ENCODE measurements at regions not wholly inside any gene's neighbourhood (a gene's known extent, or its start where the extent isn't known, plus 50 kb on each side); places are given as distances from the start of the nearest gene placed in this dataset.
"Not testable (repeated sequence)": the region's sequence is repeated elsewhere in the genome, so short reads cannot be mapped to it uniquely, and the experiment has no call there.

DNA sequence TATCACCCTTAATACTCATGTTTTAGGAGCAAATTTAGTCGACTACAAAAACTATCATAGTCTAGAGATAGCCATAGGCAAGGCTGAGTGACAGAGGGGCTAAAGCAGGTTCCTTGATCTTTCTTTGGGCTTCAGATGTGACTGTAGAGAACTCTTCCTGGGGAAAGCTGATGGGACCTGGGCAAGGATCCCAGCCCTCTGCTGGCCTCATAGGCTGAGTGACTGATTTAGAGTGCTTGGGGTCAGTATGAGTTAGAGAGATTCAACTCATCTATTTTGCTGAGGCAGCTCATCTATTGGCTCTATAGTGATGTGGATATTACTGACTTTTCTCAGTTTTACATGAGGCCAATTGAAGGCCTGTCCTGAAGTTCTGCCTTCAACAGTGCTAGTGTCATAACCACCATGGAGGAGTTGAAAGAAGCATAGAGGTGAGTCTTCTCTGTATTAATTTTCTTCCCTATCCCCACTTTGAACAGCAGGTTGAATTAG, 81.6 kb downstream of the SAMD9 start:
- no peak for TF ChIP-seq Cebpa-rat (IDR thresholded peaks at IDR 0.05)
- H3K27ac ChIP-seq: no peak overlapping the region

DNA sequence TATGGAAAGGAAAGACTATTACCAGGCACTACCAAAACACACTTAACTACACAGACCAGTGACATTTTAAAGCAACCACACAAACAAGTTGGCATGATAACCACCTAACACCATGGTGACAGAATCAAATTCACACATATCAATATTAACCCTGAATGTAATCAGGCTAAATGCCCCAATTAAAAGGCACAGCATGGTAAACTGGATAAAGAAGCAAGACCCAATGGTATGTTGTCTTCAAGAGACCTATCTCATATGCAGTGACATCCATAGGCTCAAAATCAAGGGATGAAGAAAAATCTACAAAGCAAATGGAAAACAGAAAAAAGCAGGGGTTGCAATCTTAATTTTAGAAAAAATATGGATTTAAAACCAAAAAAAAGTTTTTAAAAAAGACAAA, 86.0 kb downstream of the SAMD9 start:
- H3K9ac ChIP-seq: no peak overlapping the region
- no peak for TF ChIP-seq Cebpa-rat (IDR thresholded peaks at IDR 0.05)
- H3K36me3 ChIP-seq: no peaks in the 10 kb centered on the region
- peaks cover 28 to 39% (median 34%) of the 10 kb centered on the region in 11 experiments for H3K9me3 ChIP-seq (replicated peaks in 1 of 11)
- H3K4me2 ChIP-seq: no peak overlapping the region
- no peak overlapping the region for H3K4me3 ChIP-seq
- H4K20me1 ChIP-seq: no peaks in the 10 kb centered on the region
- no peak overlapping the region for H3K27ac ChIP-seq
- H3K4me1 ChIP-seq: no peaks in the 10 kb centered on the region
- H3K27me3 ChIP-seq: no peaks in the 10 kb centered on the region

More for the DNA sequence above, 81.6 kb downstream of the SAMD9 start:
- H3K9me3 ChIP-seq (replicated peaks in 1 of 11): peaks cover 14 to 21% (median 19%) of the 10 kb centered on the region in 11 experiments
- no peak overlapping the region for H3K4me2 ChIP-seq
- no peaks in the 10 kb centered on the region for H4K20me1 ChIP-seq
- no peaks in the 10 kb centered on the region for H3K27me3 ChIP-seq
- no peak overlapping the region for H3K9ac ChIP-seq
- H3K4me3 ChIP-seq: no peak overlapping the region
- H3K36me3 ChIP-seq: no peaks in the 10 kb centered on the region
- H3K4me1 ChIP-seq: peaks cover 0 to 10% (median 6%) of the 10 kb centered on the region in 10 experiments; a peak in 6 of 20 replicates

DNA sequence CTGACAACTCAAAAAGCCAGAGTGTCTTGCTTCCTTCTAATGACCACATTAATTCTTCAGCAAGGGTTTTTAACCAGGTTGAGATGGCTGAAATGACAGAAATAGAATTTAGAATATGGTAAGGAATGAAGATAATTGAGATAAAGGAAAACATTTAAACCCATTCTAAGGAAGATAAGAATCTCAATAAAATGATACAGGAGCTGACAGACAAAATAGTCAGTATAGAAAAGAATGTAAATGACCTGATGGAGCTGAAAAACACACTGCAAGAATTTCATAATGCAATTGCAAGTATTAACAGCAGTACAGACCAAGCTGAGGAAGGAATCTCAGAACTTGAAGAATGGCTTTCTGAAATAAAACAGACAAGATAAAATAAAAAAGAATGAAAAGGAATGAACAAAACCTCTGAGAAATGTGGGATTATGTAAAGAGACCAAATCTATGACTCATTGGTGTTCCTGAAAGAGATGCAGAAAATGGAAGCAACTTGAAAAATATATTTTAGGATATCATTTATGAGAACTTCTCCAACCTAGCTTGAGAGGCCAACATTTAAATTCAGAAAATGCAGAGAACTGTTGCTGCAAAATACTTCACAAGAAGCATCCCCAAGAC, 87.1 kb downstream of the SAMD9 start:
- Histone ChIP-seq H3K9me3 (replicated peaks in 1 of 11) (peaks cover 28 to 39% (median 34%) of the 10 kb centered on the region in 11 experiments), H4K20me1 (no peaks in the 10 kb centered on the region), H3K4me3 (no peak overlapping the region), H3K27ac (no peak overlapping the region), H3K27me3 (no peaks in the 10 kb centered on the region), H3K36me3 (no peaks in the 10 kb centered on the region), H3K4me1 (no peaks in the 10 kb centered on the region), H3K9ac (no peak overlapping the region), H3K4me2 (no peak overlapping the region)
- no peak for TF ChIP-seq Cebpa-rat (IDR thresholded peaks at IDR 0.05)

DNA sequence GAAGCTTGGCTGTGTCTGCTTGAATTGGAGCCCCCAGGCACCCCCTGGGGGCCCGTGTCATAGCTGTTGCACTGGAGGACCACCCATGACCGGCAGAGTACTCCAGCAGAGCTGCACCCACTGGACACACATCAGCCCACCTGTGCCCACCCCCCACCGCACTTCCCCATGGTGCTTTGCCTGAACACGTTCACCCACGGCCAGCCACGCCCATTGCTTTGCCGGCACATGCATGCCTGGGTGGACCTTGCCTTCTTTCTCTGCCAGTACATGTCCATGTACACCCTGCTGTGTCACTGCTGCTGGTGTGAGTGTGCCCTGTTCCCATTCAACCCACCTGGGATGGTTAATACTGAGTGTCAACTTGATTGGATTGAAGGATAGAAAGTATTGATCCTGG, 88.7 kb downstream of the SAMD9 start:
- Histone ChIP-seq H3K27me3 (no peaks in the 10 kb centered on the region), H4K20me1 (no peaks in the 10 kb centered on the region), H3K4me2 (no peak overlapping the region), H3K4me3 (no peak overlapping the region), H3K9ac (no peak overlapping the region), H3K9me3 (replicated peaks in 1 of 11) (peaks cover 28 to 39% (median 35%) of the 10 kb centered on the region in 11 experiments), H3K27ac (no peak overlapping the region), H3K4me1 (no peaks in the 10 kb centered on the region), H3K36me3 (no peaks in the 10 kb centered on the region)
- TF ChIP-seq Cebpa-rat (IDR thresholded peaks at IDR 0.05): no peak

DNA sequence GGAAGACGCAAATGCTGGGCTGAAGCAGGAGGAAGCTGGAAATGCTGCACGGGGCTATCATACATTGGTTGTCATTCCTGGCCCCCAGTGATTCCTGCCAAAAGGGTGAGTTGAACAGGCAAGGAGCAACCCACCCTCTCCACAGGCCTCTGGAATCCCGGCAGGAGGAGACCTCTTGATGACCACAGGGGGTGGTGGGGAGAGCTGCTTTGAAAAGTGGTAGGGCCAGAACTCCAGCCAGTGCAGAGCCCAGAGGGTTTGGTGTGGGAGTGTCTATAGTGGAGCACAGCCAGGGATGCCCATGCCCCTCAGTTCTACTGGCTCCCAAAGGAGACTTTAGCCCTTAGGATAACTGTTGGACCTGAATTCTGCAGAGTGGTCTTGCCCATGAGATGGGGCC, 89.2 kb downstream of the SAMD9 start:
- TF ChIP-seq Cebpa-rat (IDR thresholded peaks at IDR 0.05): no peak
- H3K27ac ChIP-seq: no peak overlapping the region

DNA sequence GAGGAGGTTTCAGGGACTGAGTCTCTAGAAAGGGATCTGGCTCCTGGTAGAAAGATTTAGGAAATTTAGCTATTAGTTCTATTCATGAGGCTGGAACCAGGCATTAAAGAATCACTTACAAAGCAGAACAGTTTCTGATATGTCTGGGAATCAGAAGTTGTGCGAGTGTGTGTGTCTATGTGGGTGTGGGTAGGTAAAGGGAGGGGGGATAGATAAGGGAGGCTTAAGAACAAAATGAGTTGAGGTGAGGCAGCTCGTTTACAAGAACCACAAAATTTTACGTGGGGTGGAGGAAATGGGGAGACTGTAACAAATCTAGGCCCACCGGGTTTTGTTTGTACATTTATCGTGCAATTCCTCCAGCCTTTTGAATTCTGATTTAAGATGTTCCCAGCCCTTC, 90.7 kb downstream of the SAMD9 start:
- Histone ChIP-seq H4K20me1 (no peaks in the 10 kb centered on the region), H3K27me3 (no peaks in the 10 kb centered on the region), H3K36me3 (no peaks in the 10 kb centered on the region), H3K4me2 (no peak overlapping the region), H3K27ac (no peak overlapping the region), H3K4me1 (no peaks in the 10 kb centered on the region), H3K9me3 (replicated peaks in 1 of 11) (peaks cover 30 to 48% (median 40%) of the 10 kb centered on the region in 11 experiments), H3K4me3 (no peak overlapping the region), H3K9ac (no peak overlapping the region)
- TF ChIP-seq Cebpa-rat (IDR thresholded peaks at IDR 0.05): no peak

More for the DNA sequence above, 89.2 kb downstream of the SAMD9 start:
- Histone ChIP-seq H3K4me2 (no peak overlapping the region), H3K27me3 (no peaks in the 10 kb centered on the region), H3K9me3 (replicated peaks in 1 of 11) (peaks cover 30 to 42% (median 38%) of the 10 kb centered on the region in 11 experiments), H3K4me3 (no peak overlapping the region), H3K4me1 (no peaks in the 10 kb centered on the region), H4K20me1 (no peaks in the 10 kb centered on the region), H3K36me3 (no peaks in the 10 kb centered on the region), H3K9ac (no peak overlapping the region)

DNA sequence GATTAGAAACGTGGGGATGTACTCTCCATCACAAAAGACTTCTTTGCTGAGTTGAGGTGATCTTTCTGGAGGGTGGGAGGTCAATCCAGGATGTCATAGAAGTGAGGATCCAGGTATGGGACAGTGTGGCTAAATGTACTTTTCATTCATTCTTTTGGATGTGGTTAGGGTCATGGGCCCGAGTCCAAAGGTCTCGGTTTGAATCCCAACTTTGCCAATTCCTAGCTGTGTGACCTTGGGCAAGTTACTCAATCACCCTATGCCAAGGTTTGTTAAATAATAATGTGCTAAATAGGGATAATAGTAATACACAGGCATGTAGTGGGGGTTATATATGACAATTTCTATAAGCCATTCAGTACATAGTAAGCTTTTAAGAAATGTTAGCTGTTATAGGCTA, 91.4 kb downstream of the SAMD9 start:
- no peaks in the 10 kb centered on the region for H3K36me3 ChIP-seq
- no peaks in the 10 kb centered on the region for H3K27me3 ChIP-seq
- no peak overlapping the region for H3K27ac ChIP-seq
- H4K20me1 ChIP-seq: no peaks in the 10 kb centered on the region
- H3K4me2 ChIP-seq: no peak overlapping the region
- no peaks in the 10 kb centered on the region for H3K4me1 ChIP-seq
- H3K9ac ChIP-seq: no peak overlapping the region
- H3K4me3 ChIP-seq: no peak overlapping the region
- TF ChIP-seq Cebpa-rat (IDR thresholded peaks at IDR 0.05): no peak
- H3K9me3 ChIP-seq (replicated peaks in 1 of 11): peaks cover 23 to 42% (median 33%) of the 10 kb centered on the region in 11 experiments

DNA sequence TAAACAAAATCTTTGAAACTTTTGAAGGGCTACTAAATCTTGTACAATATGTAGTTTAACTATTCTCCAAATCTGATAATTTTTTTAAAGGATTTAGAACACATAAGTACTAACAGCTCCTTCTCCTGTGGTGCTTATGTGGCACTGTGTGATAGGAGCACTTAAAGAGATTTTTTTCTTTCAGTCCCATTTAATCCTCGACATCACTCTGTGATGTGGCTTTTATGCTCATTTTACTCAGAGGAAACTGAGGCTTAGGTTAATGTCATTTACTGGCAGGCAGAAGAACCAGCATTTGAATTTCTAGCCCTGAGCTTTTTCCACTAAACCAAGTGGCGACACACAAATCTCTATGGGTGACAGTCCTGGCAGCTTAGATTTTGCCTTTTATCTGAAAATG, 92.4 kb downstream of the SAMD9 start:
- Histone ChIP-seq H3K27me3 (no peaks in the 10 kb centered on the region), H3K36me3 (no peaks in the 10 kb centered on the region)
- no peak for TF ChIP-seq Cebpa-rat (IDR thresholded peaks at IDR 0.05)

DNA sequence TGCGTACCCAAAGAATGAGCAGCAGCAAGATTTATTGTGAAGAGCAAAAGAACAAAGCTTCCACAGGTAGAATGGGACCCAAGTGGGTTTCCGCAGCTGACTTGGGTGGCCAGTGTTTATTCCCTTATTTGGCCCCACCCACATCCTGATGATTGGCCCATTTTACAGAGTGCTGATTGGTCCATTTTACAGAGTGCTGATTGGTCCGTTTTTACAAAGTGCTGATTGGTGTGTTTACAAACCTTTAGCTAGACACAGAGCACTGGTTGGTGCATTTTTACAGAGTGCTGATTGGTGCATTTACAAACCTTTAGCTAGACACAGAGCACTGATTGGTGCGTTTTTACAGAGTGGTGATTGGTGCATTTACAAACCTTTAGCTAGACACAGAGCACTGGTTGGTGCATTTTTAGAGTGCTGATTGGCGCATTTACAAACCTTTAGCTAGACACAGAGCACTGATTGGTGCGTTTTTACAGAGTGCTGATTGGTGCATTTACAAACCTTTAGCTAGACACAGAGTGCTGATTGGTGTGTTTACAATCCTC, 94.8 kb downstream of the SAMD9 start:
- not testable (repeated sequence) for H3K27ac ChIP-seq, H3K9ac ChIP-seq, H3K4me3 ChIP-seq, H3K4me1 ChIP-seq, H4K20me1 ChIP-seq, H3K27me3 ChIP-seq, H3K4me2 ChIP-seq, H3K36me3 ChIP-seq
- H3K9me3 ChIP-seq (replicated peaks in 1 of 11): peaks cover 8 to 17% (median 15%) of the 10 kb centered on the region in 11 experiments; a peak in 21 of 22 replicates

More for the DNA sequence above, 92.4 kb downstream of the SAMD9 start:
- no peak overlapping the region for H3K4me2 ChIP-seq
- H3K9ac ChIP-seq: no peak overlapping the region
- no peak overlapping the region for H3K4me3 ChIP-seq
- peaks cover 15 to 32% (median 23%) of the 10 kb centered on the region in 11 experiments; a peak in 21 of 22 replicates for H3K9me3 ChIP-seq (replicated peaks in 1 of 11)
- H4K20me1 ChIP-seq: no peaks in the 10 kb centered on the region
- H3K4me1 ChIP-seq: no peaks in the 10 kb centered on the region
- H3K27ac ChIP-seq: no peak overlapping the region

DNA sequence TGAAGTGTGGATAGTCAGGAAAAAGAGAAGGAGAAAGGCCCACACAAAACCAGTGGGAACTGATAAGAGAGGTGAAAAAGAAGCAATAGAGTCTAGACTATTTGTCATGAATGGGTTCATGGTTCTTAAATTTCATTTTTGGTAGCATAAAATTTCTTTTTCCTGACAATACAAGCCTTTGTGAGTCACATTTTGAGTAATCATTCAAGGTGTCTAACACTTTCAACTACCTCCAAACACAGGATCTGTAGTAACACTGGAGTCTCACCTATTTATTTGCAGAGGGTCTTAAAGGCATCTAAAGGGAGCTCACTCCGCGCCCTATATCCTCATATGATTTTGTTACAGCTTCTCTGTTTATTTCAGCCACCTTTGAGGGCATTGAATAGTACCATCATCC, 96.0 kb downstream of the SAMD9 start:
- Histone ChIP-seq H3K9me3 (replicated peaks in 1 of 11) (peaks cover 8 to 17% (median 15%) of the 10 kb centered on the region in 11 experiments; a peak in 21 of 22 replicates), H4K20me1 (no peaks in the 10 kb centered on the region), H3K9ac (no peak overlapping the region), H3K36me3 (no peaks in the 10 kb centered on the region), H3K27ac (no peak overlapping the region), H3K27me3 (no peaks in the 10 kb centered on the region), H3K4me2 (no peak overlapping the region), H3K4me3 (no peak overlapping the region), H3K4me1 (peaks cover 0 to 13% (median 9%) of the 10 kb centered on the region in 10 experiments; a peak in 15 of 20 replicates)
- TF ChIP-seq Cebpa-rat (IDR thresholded peaks at IDR 0.05): no peak
